Nephron (organoid): ENCODE measurements at regions not wholly inside any gene's neighbourhood (a gene's known extent, or its start where the extent isn't known, plus 50 kb on each side); places are given as distances from the start of the nearest gene placed in this dataset.

Experiments used
- H3K27ac Mint-ChIP-seq, 3 experiments: 2 replicates each; pipeline ENCODE4 v1.8.0; 2020; ENCODE audit warnings: mixed read lengths in 3 of 3, mild to moderate bottlenecking in 2 of 3, moderate library complexity in 1 of 3
- H3K27me3 Mint-ChIP-seq: 2 replicates; pipeline ENCODE4 v1.8.0; 2021; ENCODE audit warnings: low read depth, mild to moderate bottlenecking, moderate library complexity, mixed read lengths
- H3K36me3 Mint-ChIP-seq: 2 replicates; pipeline ENCODE4 v1.8.0; 2020; ENCODE audit warnings: low read depth, mixed read lengths
- H3K4me1 Mint-ChIP-seq: 2 replicates; pipeline ENCODE4 v1.8.0; 2020; ENCODE audit warnings: mixed read lengths
- H3K4me3 Mint-ChIP-seq, 3 experiments: 2 replicates each; pipeline ENCODE4 v1.8.0; 2020; ENCODE audit warnings: mild to moderate bottlenecking in 3 of 3, mixed read lengths in 3 of 3, moderate library complexity in 2 of 3
- H3K9me3 Mint-ChIP-seq: 2 replicates; pipeline ENCODE4 v1.8.0; 2020; ENCODE audit warnings: mixed read lengths
- CTCF ChIP-seq, 3 experiments: fragments of 200-600 bp; sonication (generic); IDR thresholded peaks; one replicate each; pipeline ENCODE4 v1.5.0; 2021; ENCODE audit warnings: antibody characterized with exemption in 3 of 3; ENCODE audit not compliant: unreplicated experiment in 3 of 3

- Mint-ChIP-seq H3K27me3 (no peaks in the 10 kb centered on the region), H3K4me3 (no peak overlapping the region), H3K27ac (peak overlapping the region in 2 of 3 experiments; percentile 39 to 73), H3K4me1 (peaks cover 14% of the 10 kb centered on the region), H3K36me3 (no peaks in the 10 kb centered on the region), H3K9me3 (no peaks in the 10 kb centered on the region)
- TF ChIP-seq CTCF (IDR thresholded peaks at IDR 0.05; ENCODE audit: unreplicated experiment in 3 of 3): no peak
Measured at GRCh38 chr4:160848489-160848888, 1315.3 kb downstream of the FSTL5 start.

- H3K27ac Mint-ChIP-seq: peak overlapping the region in 2 of 3 experiments; percentile 39 to 73
- no peak overlapping the region for H3K4me3 Mint-ChIP-seq
- H3K36me3 Mint-ChIP-seq: no peaks in the 10 kb centered on the region
- TF ChIP-seq CTCF (IDR thresholded peaks at IDR 0.05; ENCODE audit: unreplicated experiment in 3 of 3): no peak
- no peaks in the 10 kb centered on the region for H3K27me3 Mint-ChIP-seq
- peaks cover 14% of the 10 kb centered on the region for H3K4me1 Mint-ChIP-seq
- no peaks in the 10 kb centered on the region for H3K9me3 Mint-ChIP-seq
Measured at GRCh38 chr4:160848901-160849760, 1314.7 kb downstream of the FSTL5 start.

GRCh38 chr4:160864253-160864652 lies 1299.5 kb downstream of the FSTL5 start:
- no peaks in the 10 kb centered on the region for H3K27me3 Mint-ChIP-seq
- no peak overlapping the region for H3K4me3 Mint-ChIP-seq
- no peak for TF ChIP-seq CTCF (IDR thresholded peaks at IDR 0.05; ENCODE audit: unreplicated experiment in 3 of 3)
- no peaks in the 10 kb centered on the region for H3K9me3 Mint-ChIP-seq
- no peaks in the 10 kb centered on the region for H3K4me1 Mint-ChIP-seq
- H3K27ac Mint-ChIP-seq: no peak overlapping the region
- no peaks in the 10 kb centered on the region for H3K36me3 Mint-ChIP-seq

- Mint-ChIP-seq H3K4me1 (no peaks in the 10 kb centered on the region), H3K4me3 (no peak overlapping the region), H3K9me3 (no peaks in the 10 kb centered on the region), H3K27ac (no peak overlapping the region), H3K36me3 (no peaks in the 10 kb centered on the region), H3K27me3 (no peaks in the 10 kb centered on the region)
- TF ChIP-seq CTCF (IDR thresholded peaks at IDR 0.05; ENCODE audit: unreplicated experiment in 3 of 3): no peak
Measured at GRCh38 chr4:160869899-160870298, 1293.9 kb downstream of the FSTL5 start.

- no peak overlapping the region for H3K27ac Mint-ChIP-seq
- no peaks in the 10 kb centered on the region for H3K4me1 Mint-ChIP-seq
- H3K27me3 Mint-ChIP-seq: peaks cover 3% of the 10 kb centered on the region
- no peaks in the 10 kb centered on the region for H3K36me3 Mint-ChIP-seq
- no peak for TF ChIP-seq CTCF (IDR thresholded peaks at IDR 0.05; ENCODE audit: unreplicated experiment in 3 of 3)
- H3K9me3 Mint-ChIP-seq: no peaks in the 10 kb centered on the region
- no peak overlapping the region for H3K4me3 Mint-ChIP-seq
Measured at GRCh38 chr4:160872491-160872890, 1291.3 kb downstream of the FSTL5 start.
